ENCODE measurements at regions not wholly inside any gene's neighbourhood (a gene's known extent, or its start where the extent isn't known, plus 50 kb on each side); places are given as distances from the start of the nearest gene placed in this dataset.
"Not testable (repeated sequence)": the region's sequence is repeated elsewhere in the genome, so short reads cannot be mapped to it uniquely, and the experiment has no call there.

GRCh38 chr4:55277011-55277410 is 69.0 kb upstream of the SRD5A3 start:
- H3K27me3 ChIP-seq (ENCODE audit: insufficient read depth, poor library complexity, severe bottlenecking), result no peaks in the 10 kb centered on the region
- TF ChIP-seq GABPA (IDR thresholded peaks at IDR 0.05; ENCODE audit: low read depth), result no peak
- TF ChIP-seq REST (IDR thresholded peaks at IDR 0.05; ENCODE audit: insufficient replicate concordance, low read depth), result no peak
- no peak for TF ChIP-seq POLR2AphosphoS5 (IDR thresholded peaks at IDR 0.05; ENCODE audit: low read depth)
- no peak for TF ChIP-seq CTCF (IDR thresholded peaks at IDR 0.05; ENCODE audit: insufficient read depth, low read length)
- TF ChIP-seq SPI1 (IDR thresholded peaks at IDR 0.05; ENCODE audit: borderline replicate concordance, low read depth), result no peak

GRCh38 chr4:55278316-55278715 is 67.7 kb upstream of the SRD5A3 start:
- Histone ChIP-seq H3K27me3 (ENCODE audit: insufficient read depth, poor library complexity, severe bottlenecking) (no peaks in the 10 kb centered on the region), H3K4me3 (replicated peaks; ENCODE audit: insufficient read depth, low read length) (no peak overlapping the region), H3K27ac (replicated peaks) (no peak overlapping the region)
- TF ChIP-seq GABPA (IDR thresholded peaks at IDR 0.05; ENCODE audit: low read depth), result no peak
- TF ChIP-seq CTCF (IDR thresholded peaks at IDR 0.05; ENCODE audit: insufficient read depth, low read length), result no peak
- TF ChIP-seq SPI1 (IDR thresholded peaks at IDR 0.05; ENCODE audit: borderline replicate concordance, low read depth), result no peak
- DNase-seq (ENCODE audit: low read depth in 1 of 2, low spot score in 1 of 2), result no peak

More at GRCh38 chr4:55277011-55277410, 69.0 kb upstream of the SRD5A3 start:
- no peak for DNase-seq (ENCODE audit: low read depth in 1 of 2, low spot score in 1 of 2)
- no peak overlapping the region for H3K4me3 ChIP-seq (replicated peaks; ENCODE audit: insufficient read depth, low read length)
- no peak overlapping the region for H3K27ac ChIP-seq (replicated peaks)

GRCh38 chr4:55280474-55280873 is 65.6 kb upstream of the SRD5A3 start:
- H3K27ac ChIP-seq (replicated peaks); H3K27me3 ChIP-seq (ENCODE audit: insufficient read depth, poor library complexity, severe bottlenecking); DNase-seq (ENCODE audit: low read depth in 1 of 2, low spot score in 1 of 2); H3K4me3 ChIP-seq (replicated peaks; ENCODE audit: insufficient read depth, low read length): not testable (repeated sequence)

- not testable (repeated sequence) for H3K27ac ChIP-seq (replicated peaks); DNase-seq (ENCODE audit: low read depth in 1 of 2, low spot score in 1 of 2); H3K27me3 ChIP-seq (ENCODE audit: insufficient read depth, poor library complexity, severe bottlenecking); H3K4me3 ChIP-seq (replicated peaks; ENCODE audit: insufficient read depth, low read length)
Measured at GRCh38 chr4:55281118-55281683, 64.8 kb upstream of the SRD5A3 start.

GRCh38 chr4:55284331-55284730 is 61.7 kb upstream of the SRD5A3 start:
- H3K27ac ChIP-seq (replicated peaks), result no peak overlapping the region
- no peaks in the 10 kb centered on the region for H3K27me3 ChIP-seq (ENCODE audit: insufficient read depth, poor library complexity, severe bottlenecking)
- no peak overlapping the region for H3K4me3 ChIP-seq (replicated peaks; ENCODE audit: insufficient read depth, low read length)
- TF ChIP-seq REST (IDR thresholded peaks at IDR 0.05; ENCODE audit: insufficient replicate concordance, low read depth) (no peak), GABPA (IDR thresholded peaks at IDR 0.05; ENCODE audit: low read depth) (no peak), POLR2AphosphoS5 (IDR thresholded peaks at IDR 0.05; ENCODE audit: low read depth) (no peak), CTCF (IDR thresholded peaks at IDR 0.05; ENCODE audit: insufficient read depth, low read length) (no peak), SPI1 (IDR thresholded peaks at IDR 0.05; ENCODE audit: borderline replicate concordance, low read depth) (no peak)
- DNase-seq (ENCODE audit: low read depth in 1 of 2, low spot score in 1 of 2), result no peak
